K562 (cell line): ENCODE measurements at regions not wholly inside any gene's neighbourhood (a gene's known extent, or its start where the extent isn't known, plus 50 kb on each side); places are given as distances from the start of the nearest gene placed in this dataset.

Experiments used
- TF ChIP-seq, protein P1 (sequence below): fragments of 200-600 bp; sonication (generic); IDR thresholded peaks from one replicate; pipeline ENCODE4 v1.6.1; 2012; ENCODE audit warnings: mild to moderate bottlenecking, low read depth, low read length, inconsistent platforms

DNA sequence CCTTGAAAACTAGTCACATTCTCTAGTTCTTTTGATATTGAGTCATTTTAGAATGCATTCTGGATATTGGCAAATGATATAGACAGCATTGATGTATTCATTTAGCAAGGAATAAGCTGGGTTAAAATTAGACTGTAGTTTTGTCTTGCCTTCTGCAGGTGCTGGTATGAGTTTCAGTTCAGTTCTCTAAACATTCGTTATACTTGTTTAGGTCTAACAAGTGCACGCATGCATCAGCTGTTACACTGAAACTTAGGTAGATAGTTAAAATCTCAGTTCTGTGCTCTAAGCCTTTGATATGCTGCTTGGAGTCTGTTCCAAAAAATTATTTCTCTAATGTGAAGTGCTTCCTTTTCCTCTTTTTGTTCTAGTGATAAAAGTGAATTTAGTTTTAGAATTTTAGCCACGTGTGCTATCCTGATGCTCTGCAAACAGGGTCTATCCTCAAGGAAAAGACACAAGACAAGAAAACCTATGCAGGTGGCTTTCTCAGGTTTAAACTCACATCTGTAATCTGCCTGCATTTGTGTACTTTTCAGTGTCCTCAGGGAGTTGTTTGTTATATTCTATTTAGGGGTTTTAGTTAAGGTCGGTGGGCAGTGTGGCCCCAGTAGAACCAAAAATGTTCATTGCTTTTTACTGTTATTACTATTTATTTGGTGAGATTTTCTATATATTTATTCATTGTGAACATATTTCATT is 409.0 kb downstream of the CDC14C start (continued):
- TF ChIP-seq, protein P1, sequence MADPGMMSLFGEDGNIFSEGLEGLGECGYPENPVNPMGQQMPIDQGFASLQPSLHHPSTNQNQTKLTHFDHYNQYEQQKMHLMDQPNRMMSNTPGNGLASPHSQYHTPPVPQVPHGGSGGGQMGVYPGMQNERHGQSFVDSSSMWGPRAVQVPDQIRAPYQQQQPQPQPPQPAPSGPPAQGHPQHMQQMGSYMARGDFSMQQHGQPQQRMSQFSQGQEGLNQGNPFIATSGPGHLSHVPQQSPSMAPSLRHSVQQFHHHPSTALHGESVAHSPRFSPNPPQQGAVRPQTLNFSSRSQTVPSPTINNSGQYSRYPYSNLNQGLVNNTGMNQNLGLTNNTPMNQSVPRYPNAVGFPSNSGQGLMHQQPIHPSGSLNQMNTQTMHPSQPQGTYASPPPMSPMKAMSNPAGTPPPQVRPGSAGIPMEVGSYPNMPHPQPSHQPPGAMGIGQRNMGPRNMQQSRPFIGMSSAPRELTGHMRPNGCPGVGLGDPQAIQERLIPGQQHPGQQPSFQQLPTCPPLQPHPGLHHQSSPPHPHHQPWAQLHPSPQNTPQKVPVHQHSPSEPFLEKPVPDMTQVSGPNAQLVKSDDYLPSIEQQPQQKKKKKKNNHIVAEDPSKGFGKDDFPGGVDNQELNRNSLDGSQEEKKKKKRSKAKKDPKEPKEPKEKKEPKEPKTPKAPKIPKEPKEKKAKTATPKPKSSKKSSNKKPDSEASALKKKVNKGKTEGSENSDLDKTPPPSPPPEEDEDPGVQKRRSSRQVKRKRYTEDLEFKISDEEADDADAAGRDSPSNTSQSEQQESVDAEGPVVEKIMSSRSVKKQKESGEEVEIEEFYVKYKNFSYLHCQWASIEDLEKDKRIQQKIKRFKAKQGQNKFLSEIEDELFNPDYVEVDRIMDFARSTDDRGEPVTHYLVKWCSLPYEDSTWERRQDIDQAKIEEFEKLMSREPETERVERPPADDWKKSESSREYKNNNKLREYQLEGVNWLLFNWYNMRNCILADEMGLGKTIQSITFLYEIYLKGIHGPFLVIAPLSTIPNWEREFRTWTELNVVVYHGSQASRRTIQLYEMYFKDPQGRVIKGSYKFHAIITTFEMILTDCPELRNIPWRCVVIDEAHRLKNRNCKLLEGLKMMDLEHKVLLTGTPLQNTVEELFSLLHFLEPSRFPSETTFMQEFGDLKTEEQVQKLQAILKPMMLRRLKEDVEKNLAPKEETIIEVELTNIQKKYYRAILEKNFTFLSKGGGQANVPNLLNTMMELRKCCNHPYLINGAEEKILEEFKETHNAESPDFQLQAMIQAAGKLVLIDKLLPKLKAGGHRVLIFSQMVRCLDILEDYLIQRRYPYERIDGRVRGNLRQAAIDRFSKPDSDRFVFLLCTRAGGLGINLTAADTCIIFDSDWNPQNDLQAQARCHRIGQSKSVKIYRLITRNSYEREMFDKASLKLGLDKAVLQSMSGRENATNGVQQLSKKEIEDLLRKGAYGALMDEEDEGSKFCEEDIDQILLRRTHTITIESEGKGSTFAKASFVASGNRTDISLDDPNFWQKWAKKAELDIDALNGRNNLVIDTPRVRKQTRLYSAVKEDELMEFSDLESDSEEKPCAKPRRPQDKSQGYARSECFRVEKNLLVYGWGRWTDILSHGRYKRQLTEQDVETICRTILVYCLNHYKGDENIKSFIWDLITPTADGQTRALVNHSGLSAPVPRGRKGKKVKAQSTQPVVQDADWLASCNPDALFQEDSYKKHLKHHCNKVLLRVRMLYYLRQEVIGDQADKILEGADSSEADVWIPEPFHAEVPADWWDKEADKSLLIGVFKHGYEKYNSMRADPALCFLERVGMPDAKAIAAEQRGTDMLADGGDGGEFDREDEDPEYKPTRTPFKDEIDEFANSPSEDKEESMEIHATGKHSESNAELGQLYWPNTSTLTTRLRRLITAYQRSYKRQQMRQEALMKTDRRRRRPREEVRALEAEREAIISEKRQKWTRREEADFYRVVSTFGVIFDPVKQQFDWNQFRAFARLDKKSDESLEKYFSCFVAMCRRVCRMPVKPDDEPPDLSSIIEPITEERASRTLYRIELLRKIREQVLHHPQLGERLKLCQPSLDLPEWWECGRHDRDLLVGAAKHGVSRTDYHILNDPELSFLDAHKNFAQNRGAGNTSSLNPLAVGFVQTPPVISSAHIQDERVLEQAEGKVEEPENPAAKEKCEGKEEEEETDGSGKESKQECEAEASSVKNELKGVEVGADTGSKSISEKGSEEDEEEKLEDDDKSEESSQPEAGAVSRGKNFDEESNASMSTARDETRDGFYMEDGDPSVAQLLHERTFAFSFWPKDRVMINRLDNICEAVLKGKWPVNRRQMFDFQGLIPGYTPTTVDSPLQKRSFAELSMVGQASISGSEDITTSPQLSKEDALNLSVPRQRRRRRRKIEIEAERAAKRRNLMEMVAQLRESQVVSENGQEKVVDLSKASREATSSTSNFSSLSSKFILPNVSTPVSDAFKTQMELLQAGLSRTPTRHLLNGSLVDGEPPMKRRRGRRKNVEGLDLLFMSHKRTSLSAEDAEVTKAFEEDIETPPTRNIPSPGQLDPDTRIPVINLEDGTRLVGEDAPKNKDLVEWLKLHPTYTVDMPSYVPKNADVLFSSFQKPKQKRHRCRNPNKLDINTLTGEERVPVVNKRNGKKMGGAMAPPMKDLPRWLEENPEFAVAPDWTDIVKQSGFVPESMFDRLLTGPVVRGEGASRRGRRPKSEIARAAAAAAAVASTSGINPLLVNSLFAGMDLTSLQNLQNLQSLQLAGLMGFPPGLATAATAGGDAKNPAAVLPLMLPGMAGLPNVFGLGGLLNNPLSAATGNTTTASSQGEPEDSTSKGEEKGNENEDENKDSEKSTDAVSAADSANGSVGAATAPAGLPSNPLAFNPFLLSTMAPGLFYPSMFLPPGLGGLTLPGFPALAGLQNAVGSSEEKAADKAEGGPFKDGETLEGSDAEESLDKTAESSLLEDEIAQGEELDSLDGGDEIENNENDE = no peak
